ENCODE measurements at regions not wholly inside any gene's neighbourhood (a gene's known extent, or its start where the extent isn't known, plus 50 kb on each side); places are given as distances from the start of the nearest gene placed in this dataset.

- Mint-ChIP-seq H3K27ac (no peak overlapping the region), H3K4me3 (no peak overlapping the region)
- intact Hi-C loops (cut with micrococcal nuclease): no loop called here
Measured at GRCh38 chr2:150145299-150145692, 342.2 kb downstream of the RND3 start.

GRCh38 chr2:150144546-150145298, 342.7 kb downstream of the RND3 start:
- intact Hi-C loops (cut with micrococcal nuclease): no loop called here
- DNase-seq (no peak), ATAC-seq (no peak)
- CTCF ChIA-PET: no interaction called here
- H3K27me3 Mint-ChIP-seq: no peaks in the 10 kb centered on the region
- Histone ChIP-seq H3K4me3 (ENCODE audit: low read length) (no peak overlapping the region), H3K27ac (ENCODE audit: low read depth, low read length) (no peak overlapping the region), H3K36me3 (ENCODE audit: control insufficient read depth in 2 of 3, insufficient read depth in 3 of 3, low read length in 3 of 3) (no peaks in the 10 kb centered on the region), H3K4me1 (ENCODE audit: control insufficient read depth in 2 of 2, insufficient read depth in 2 of 2, low read length in 2 of 2) (no peaks in the 10 kb centered on the region), H3K9me3 (ENCODE audit: control insufficient read depth in 2 of 3, low read length in 3 of 3) (peaks cover 0 to 11% (median 10%) of the 10 kb centered on the region in 3 experiments), H3K27me3 (ENCODE audit: control insufficient read depth in 2 of 2, insufficient read depth in 2 of 2, low read length in 2 of 2) (no peaks in the 10 kb centered on the region)
- POLR2A ChIA-PET: no interaction called here
- no peak overlapping the region for H3K27ac Mint-ChIP-seq
- peaks cover 0 to 8% (median 0%) of the 10 kb centered on the region in 5 donors for H3K36me3 Mint-ChIP-seq
- peaks cover 5 to 39% (median 14%) of the 10 kb centered on the region in 11 donors for H3K9me3 Mint-ChIP-seq
- no peaks in the 10 kb centered on the region for H3K4me1 Mint-ChIP-seq
- no peak overlapping the region for H3K4me3 Mint-ChIP-seq

More at GRCh38 chr2:150145299-150145692, 342.2 kb downstream of the RND3 start:
- Mint-ChIP-seq H3K9me3 (peaks cover 5 to 39% (median 14%) of the 10 kb centered on the region in 11 donors), H3K36me3 (peaks cover 0 to 8% (median 0%) of the 10 kb centered on the region in 5 donors), H3K4me1 (no peaks in the 10 kb centered on the region), H3K27me3 (no peaks in the 10 kb centered on the region)
- POLR2A ChIA-PET: no interaction called here
- Histone ChIP-seq H3K27me3 (ENCODE audit: control insufficient read depth in 2 of 2, insufficient read depth in 2 of 2, low read length in 2 of 2) (no peaks in the 10 kb centered on the region), H3K4me3 (ENCODE audit: low read length) (no peak overlapping the region), H3K36me3 (ENCODE audit: control insufficient read depth in 2 of 3, insufficient read depth in 3 of 3, low read length in 3 of 3) (no peaks in the 10 kb centered on the region), H3K27ac (ENCODE audit: low read depth, low read length) (no peak overlapping the region), H3K9me3 (ENCODE audit: control insufficient read depth in 2 of 3, low read length in 3 of 3) (peaks cover 0 to 11% (median 10%) of the 10 kb centered on the region in 3 experiments), H3K4me1 (ENCODE audit: control insufficient read depth in 2 of 2, insufficient read depth in 2 of 2, low read length in 2 of 2) (no peaks in the 10 kb centered on the region)
- DNase-seq (no peak), ATAC-seq (no peak)
- CTCF ChIA-PET: no interaction called here

- Mint-ChIP-seq H3K27ac (no peak overlapping the region), H3K9me3 (peaks cover 10 to 29% (median 14%) of the 10 kb centered on the region in 11 donors), H3K4me3 (no peak overlapping the region), H3K36me3 (peaks cover 0 to 8% (median 0%) of the 10 kb centered on the region in 5 donors), H3K4me1 (no peaks in the 10 kb centered on the region), H3K27me3 (no peaks in the 10 kb centered on the region)
- ATAC-seq (no peak), DNase-seq (no peak)
- no peaks in the 10 kb centered on the region for H3K4me1 ChIP-seq (ENCODE audit: control insufficient read depth in 2 of 2, insufficient read depth in 2 of 2, low read length in 2 of 2)
- no peak overlapping the region for H3K27ac ChIP-seq (ENCODE audit: low read depth, low read length)
- H3K36me3 ChIP-seq (ENCODE audit: control insufficient read depth in 2 of 3, insufficient read depth in 3 of 3, low read length in 3 of 3): no peaks in the 10 kb centered on the region
- no peaks in the 10 kb centered on the region for H3K27me3 ChIP-seq (ENCODE audit: control insufficient read depth in 2 of 2, insufficient read depth in 2 of 2, low read length in 2 of 2)
- peaks cover 0 to 11% (median 10%) of the 10 kb centered on the region in 3 experiments for H3K9me3 ChIP-seq (ENCODE audit: control insufficient read depth in 2 of 3, low read length in 3 of 3)
- H3K4me3 ChIP-seq (ENCODE audit: low read length): no peak overlapping the region
- POLR2A ChIA-PET: no interaction called here
- intact Hi-C loops (cut with micrococcal nuclease): no loop called here
- CTCF ChIA-PET: no interaction called here
Measured at GRCh38 chr2:150143087-150143536, 344.4 kb downstream of the RND3 start.

- ATAC-seq: no peak
- POLR2A ChIA-PET: no interaction called here
- Mint-ChIP-seq H3K36me3 (peaks cover 0 to 8% (median 0%) of the 10 kb centered on the region in 5 donors), H3K9me3 (peaks cover 10 to 23% (median 14%) of the 10 kb centered on the region in 11 donors), H3K27ac (no peak overlapping the region), H3K27me3 (no peaks in the 10 kb centered on the region), H3K4me1 (no peaks in the 10 kb centered on the region), H3K4me3 (no peak overlapping the region)
- H3K36me3 ChIP-seq (ENCODE audit: control insufficient read depth in 2 of 3, insufficient read depth in 3 of 3, low read length in 3 of 3): no peaks in the 10 kb centered on the region
- no peaks in the 10 kb centered on the region for H3K27me3 ChIP-seq (ENCODE audit: control insufficient read depth in 2 of 2, insufficient read depth in 2 of 2, low read length in 2 of 2)
- peaks cover 0 to 11% (median 10%) of the 10 kb centered on the region in 3 experiments for H3K9me3 ChIP-seq (ENCODE audit: control insufficient read depth in 2 of 3, low read length in 3 of 3)
- no peak overlapping the region for H3K27ac ChIP-seq (ENCODE audit: low read depth, low read length)
- no peak overlapping the region for H3K4me3 ChIP-seq (ENCODE audit: low read length)
- CTCF ChIA-PET: no interaction called here
- DNase-seq: no peak
- intact Hi-C loops (cut with micrococcal nuclease): no loop called here
- H3K4me1 ChIP-seq (ENCODE audit: control insufficient read depth in 2 of 2, insufficient read depth in 2 of 2, low read length in 2 of 2): no peaks in the 10 kb centered on the region
Measured at GRCh38 chr2:150142561-150142960, 344.9 kb downstream of the RND3 start.

GRCh38 chr2:150141226-150142001, 346.1 kb downstream of the RND3 start:
- peaks cover 0 to 8% (median 7%) of the 10 kb centered on the region in 3 experiments for H3K9me3 ChIP-seq (ENCODE audit: control insufficient read depth in 2 of 3, low read length in 3 of 3)
- no peaks in the 10 kb centered on the region for H3K4me1 ChIP-seq (ENCODE audit: control insufficient read depth in 2 of 2, insufficient read depth in 2 of 2, low read length in 2 of 2)
- H3K27ac Mint-ChIP-seq: no peak overlapping the region
- ATAC-seq (no peak), DNase-seq (no peak)
- H3K27me3 Mint-ChIP-seq: no peaks in the 10 kb centered on the region
- H3K27ac ChIP-seq (ENCODE audit: low read depth, low read length): no peak overlapping the region
- peaks cover 0 to 8% (median 0%) of the 10 kb centered on the region in 5 donors for H3K36me3 Mint-ChIP-seq
- H3K4me3 ChIP-seq (ENCODE audit: low read length): no peak overlapping the region
- no peaks in the 10 kb centered on the region for H3K4me1 Mint-ChIP-seq
- no peaks in the 10 kb centered on the region for H3K36me3 ChIP-seq (ENCODE audit: control insufficient read depth in 2 of 3, insufficient read depth in 3 of 3, low read length in 3 of 3)
- no peak overlapping the region for H3K4me3 Mint-ChIP-seq
- POLR2A ChIA-PET: no interaction called here
- H3K9me3 Mint-ChIP-seq: peaks cover 2 to 14% (median 8%) of the 10 kb centered on the region in 11 donors
- CTCF ChIA-PET: no interaction called here
- H3K27me3 ChIP-seq (ENCODE audit: control insufficient read depth in 2 of 2, insufficient read depth in 2 of 2, low read length in 2 of 2): no peaks in the 10 kb centered on the region
- intact Hi-C loops (cut with micrococcal nuclease): no loop called here

GRCh38 chr2:150140777-150141176, 346.7 kb downstream of the RND3 start:
- intact Hi-C loops (cut with micrococcal nuclease): no loop called here
- ChIA-PET POLR2A (no interaction called here), CTCF (no interaction called here)
- Mint-ChIP-seq H3K4me3 (no peak overlapping the region), H3K27me3 (no peaks in the 10 kb centered on the region), H3K27ac (no peak overlapping the region), H3K4me1 (no peaks in the 10 kb centered on the region), H3K36me3 (peaks cover 0 to 5% (median 0%) of the 10 kb centered on the region in 5 donors), H3K9me3 (peaks cover 0 to 14% (median 6%) of the 10 kb centered on the region in 11 donors)
- ATAC-seq (no peak), DNase-seq (no peak)
- H3K9me3 ChIP-seq (ENCODE audit: control insufficient read depth in 2 of 3, low read length in 3 of 3): peaks cover 0 to 2% (median 1%) of the 10 kb centered on the region in 3 experiments
- no peaks in the 10 kb centered on the region for H3K4me1 ChIP-seq (ENCODE audit: control insufficient read depth in 2 of 2, insufficient read depth in 2 of 2, low read length in 2 of 2)
- H3K27ac ChIP-seq (ENCODE audit: low read depth, low read length): no peak overlapping the region
- H3K27me3 ChIP-seq (ENCODE audit: control insufficient read depth in 2 of 2, insufficient read depth in 2 of 2, low read length in 2 of 2): no peaks in the 10 kb centered on the region
- H3K36me3 ChIP-seq (ENCODE audit: control insufficient read depth in 2 of 3, insufficient read depth in 3 of 3, low read length in 3 of 3): no peaks in the 10 kb centered on the region
- H3K4me3 ChIP-seq (ENCODE audit: low read length): no peak overlapping the region

Measured in naive thymus-derived CD4-positive, alpha-beta T cell (primary cell).